ENCODE measurements at regions not wholly inside any gene's neighbourhood (a gene's known extent, or its start where the extent isn't known, plus 50 kb on each side); places are given as distances from the start of the nearest gene placed in this dataset.
A peak's percentile ranks its signal among the peaks of the same experiment; 100 is the strongest.

DNA sequence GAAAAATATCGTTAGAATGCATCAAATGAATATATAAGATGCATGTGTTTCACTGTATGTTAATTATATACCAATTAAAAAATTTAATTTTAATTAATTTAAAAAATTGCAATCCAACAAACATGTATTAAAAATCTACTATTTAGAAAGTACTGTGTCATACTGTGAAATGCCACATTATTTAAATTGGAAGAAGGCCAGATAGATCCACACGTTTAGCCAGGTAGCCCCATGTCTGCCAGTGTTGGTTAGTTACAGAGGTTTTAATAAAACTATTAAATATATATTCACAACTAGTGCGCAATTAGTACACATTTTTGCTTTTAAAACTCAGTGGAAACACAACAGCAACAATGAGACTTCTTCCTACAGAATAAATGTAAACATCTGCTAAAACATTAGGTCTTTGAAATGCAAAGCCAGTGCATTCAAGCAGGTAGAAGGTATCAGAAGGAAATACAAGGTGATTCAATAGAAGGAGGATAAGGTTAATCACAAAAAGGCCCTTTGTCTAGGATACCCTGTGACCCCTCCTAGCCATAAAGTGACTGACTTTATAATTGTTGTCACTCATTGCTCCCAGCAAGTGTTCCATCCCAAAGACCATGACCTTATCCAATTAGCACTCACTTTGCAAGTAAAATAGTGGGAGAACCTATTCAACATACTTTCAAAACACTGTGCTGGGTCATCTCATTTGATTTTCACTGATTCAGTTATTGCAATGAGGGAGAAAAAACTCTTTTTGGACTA is 211.5 kb downstream of the TTLL7 start:
- H3K9me3 Mint-ChIP-seq (ENCODE audit: low read depth) = no peaks in the 10 kb centered on the region
- no peaks in the 10 kb centered on the region for H3K4me1 Mint-ChIP-seq (ENCODE audit: low read depth)
- no peaks in the 10 kb centered on the region for H3K27me3 Mint-ChIP-seq
- H3K36me3 Mint-ChIP-seq = peaks cover 10% of the 10 kb centered on the region
- H3K27ac Mint-ChIP-seq = no peak overlapping the region
- no peak overlapping the region for H3K4me3 Mint-ChIP-seq

DNA sequence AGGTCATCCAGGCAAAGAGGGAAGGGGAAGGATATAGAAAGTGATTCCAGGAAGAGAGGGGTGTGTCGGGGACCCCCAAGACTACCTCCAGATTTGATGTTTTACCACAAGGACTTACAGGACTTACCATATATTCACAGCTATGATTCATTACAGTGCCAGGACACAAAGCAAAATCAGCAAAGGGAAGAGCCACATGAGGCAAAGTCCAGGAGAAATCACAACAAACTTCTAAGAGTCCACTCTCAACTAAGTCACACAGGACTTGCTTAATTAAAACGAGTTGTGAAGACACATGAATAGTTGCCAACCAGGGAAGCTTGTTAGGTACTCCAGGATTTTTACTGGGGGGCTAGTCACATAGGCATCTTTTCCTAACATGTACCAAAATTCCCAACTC is 217.3 kb downstream of the TTLL7 start:
- H3K27me3 Mint-ChIP-seq = no peaks in the 10 kb centered on the region
- H3K4me3 Mint-ChIP-seq = no peak overlapping the region
- H3K4me1 Mint-ChIP-seq (ENCODE audit: low read depth) = no peaks in the 10 kb centered on the region
- peaks cover 12% of the 10 kb centered on the region for H3K36me3 Mint-ChIP-seq
- H3K27ac Mint-ChIP-seq = no peak overlapping the region
- H3K9me3 Mint-ChIP-seq (ENCODE audit: low read depth) = no peaks in the 10 kb centered on the region

DNA sequence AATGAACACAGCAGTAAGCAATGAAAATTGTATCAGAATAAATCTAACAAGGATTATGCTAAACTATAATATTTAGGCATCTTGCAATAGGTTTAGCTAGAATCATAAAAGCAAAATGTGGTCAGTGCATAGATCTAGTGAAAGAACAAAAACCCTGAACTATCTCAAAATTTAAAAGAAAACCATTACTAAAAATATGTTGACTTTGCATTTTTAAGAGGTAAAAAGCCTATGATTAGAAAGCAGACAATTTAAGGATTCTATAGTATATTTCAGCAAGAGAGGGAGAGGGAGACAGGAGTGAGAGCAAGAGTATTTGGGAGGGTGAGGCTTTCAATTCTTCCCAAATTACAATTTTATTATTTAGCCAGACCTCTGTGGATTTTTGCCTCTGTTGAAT is 219.4 kb downstream of the TTLL7 start:
- Mint-ChIP-seq H3K4me3 (no peak overlapping the region), H3K27ac (no peak overlapping the region), H3K9me3 (ENCODE audit: low read depth) (no peaks in the 10 kb centered on the region), H3K4me1 (ENCODE audit: low read depth) (no peaks in the 10 kb centered on the region), H3K36me3 (peaks cover 7% of the 10 kb centered on the region), H3K27me3 (no peaks in the 10 kb centered on the region)

DNA sequence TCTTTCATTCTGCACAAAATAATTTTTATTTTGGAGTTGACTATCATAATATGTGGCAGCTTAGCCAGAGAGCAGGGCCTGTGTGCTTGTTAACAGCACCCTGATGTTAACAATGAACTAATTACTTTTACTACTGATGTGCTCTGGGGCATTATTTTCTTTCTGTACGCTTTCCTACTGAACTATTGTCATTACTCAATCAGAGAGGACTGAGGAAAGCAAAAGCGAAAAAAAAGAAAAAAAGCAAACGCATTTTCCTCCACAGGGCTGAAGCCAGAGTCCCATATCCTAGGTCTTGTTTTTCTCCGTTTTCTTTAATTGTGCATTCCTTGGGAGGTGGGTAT is 221.2 kb downstream of the TTLL7 start:
- peaks cover 2% of the 10 kb centered on the region for H3K36me3 Mint-ChIP-seq

DNA sequence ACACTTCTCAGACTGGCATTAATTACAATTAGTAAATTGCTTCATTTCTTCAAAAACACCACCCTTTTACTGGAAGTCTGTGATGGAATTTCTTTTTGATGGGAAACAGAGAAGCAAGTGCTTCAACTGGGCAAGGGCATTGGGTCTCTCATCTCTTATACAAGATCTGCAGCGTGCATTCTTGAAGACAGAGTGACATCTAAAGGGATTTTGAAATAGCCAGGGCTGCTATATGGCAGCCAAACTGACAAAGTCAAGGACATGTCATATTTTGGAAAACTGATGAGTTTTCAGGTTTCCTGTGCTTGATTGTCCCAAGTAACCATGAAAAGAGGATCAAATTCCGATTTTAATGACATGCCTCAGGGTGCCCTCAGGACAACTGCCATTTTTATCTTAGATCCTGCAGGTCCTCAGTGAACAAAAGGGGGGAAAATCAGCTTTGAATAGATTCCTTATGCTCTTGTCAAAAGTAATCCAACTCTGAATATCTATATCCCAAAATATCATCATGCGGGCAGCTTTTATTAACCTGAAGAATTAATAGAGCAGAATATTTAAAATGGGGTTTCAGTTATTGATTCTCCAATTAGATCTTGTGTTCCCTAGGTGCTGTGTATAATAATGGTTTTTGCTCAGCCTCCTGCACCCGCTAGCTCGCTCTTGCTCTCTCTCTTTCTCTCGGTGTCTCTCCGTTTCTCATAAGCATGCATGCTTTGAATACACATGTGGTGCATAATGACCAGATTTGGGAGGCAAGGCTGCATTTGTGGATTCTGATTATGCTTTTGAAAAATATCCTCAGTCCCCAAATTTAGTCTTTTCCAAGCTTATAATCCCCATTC is 221.8 kb downstream of the TTLL7 start:
- Mint-ChIP-seq H3K27ac (no peak overlapping the region), H3K27me3 (no peaks in the 10 kb centered on the region), H3K4me1 (ENCODE audit: low read depth) (no peaks in the 10 kb centered on the region), H3K4me3 (no peak overlapping the region), H3K9me3 (ENCODE audit: low read depth) (no peaks in the 10 kb centered on the region), H3K36me3 (peaks cover 2% of the 10 kb centered on the region)

More for the DNA sequence above, 221.2 kb downstream of the TTLL7 start:
- Mint-ChIP-seq H3K9me3 (ENCODE audit: low read depth) (no peaks in the 10 kb centered on the region), H3K4me3 (no peak overlapping the region), H3K27me3 (no peaks in the 10 kb centered on the region), H3K27ac (no peak overlapping the region), H3K4me1 (ENCODE audit: low read depth) (no peaks in the 10 kb centered on the region)

DNA sequence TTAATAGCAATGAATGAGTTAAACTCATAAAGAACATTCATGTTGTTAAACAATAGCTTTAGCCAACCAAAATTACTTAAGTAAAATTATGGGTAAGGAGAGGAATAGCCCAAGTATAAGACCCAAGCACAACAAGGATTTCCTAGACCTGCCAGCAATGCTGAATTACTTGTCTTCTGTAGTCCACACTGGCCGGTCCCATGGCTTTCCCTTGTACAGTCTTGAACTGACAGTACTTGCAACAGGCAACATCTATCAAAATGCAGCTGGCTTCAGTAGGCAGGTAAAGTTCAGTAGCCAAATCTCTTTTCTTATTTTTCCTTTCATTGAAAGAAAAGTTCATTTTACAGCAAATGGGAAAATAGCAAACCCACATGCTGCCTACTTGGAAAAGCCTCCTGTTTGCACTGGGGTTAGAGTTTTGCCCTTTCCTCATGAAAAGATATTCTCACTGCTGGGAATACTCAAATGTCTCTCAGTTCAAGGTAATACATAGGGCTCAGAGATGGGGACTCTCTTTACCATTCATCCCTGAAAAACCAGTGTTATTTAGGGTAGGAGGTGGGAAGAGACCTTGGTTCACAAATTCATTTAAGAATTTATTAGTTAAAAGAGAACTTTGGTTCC is 222.8 kb downstream of the TTLL7 start:
- Mint-ChIP-seq H3K9me3 (ENCODE audit: low read depth) (no peaks in the 10 kb centered on the region), H3K27me3 (no peaks in the 10 kb centered on the region), H3K36me3 (no peaks in the 10 kb centered on the region), H3K27ac (no peak overlapping the region), H3K4me1 (ENCODE audit: low read depth) (no peaks in the 10 kb centered on the region), H3K4me3 (no peak overlapping the region)

DNA sequence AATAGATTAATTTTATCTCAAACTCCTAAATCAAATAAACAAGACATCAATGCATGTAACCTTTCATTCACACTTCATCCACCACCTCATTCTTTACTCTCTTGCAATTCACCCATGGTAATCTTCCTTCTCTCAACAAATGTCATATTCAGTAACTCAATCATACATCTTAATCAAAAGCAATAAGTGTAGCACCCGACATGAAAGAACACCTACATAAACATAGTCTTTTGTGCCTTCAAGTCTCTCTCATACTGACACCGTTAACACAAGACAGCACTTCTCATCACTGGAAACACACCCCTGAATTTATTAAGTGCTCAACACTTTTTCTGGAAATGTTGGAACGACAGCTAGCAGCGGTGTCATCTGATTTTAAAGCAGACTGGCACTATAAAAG is 225.9 kb downstream of the TTLL7 start:
- peaks cover 12% of the 10 kb centered on the region for H3K4me1 Mint-ChIP-seq (ENCODE audit: low read depth)
- no peak overlapping the region for H3K27ac Mint-ChIP-seq
- H3K27me3 Mint-ChIP-seq = no peaks in the 10 kb centered on the region
- no peak overlapping the region for H3K4me3 Mint-ChIP-seq
- H3K36me3 Mint-ChIP-seq = no peaks in the 10 kb centered on the region
- H3K9me3 Mint-ChIP-seq (ENCODE audit: low read depth) = no peaks in the 10 kb centered on the region

DNA sequence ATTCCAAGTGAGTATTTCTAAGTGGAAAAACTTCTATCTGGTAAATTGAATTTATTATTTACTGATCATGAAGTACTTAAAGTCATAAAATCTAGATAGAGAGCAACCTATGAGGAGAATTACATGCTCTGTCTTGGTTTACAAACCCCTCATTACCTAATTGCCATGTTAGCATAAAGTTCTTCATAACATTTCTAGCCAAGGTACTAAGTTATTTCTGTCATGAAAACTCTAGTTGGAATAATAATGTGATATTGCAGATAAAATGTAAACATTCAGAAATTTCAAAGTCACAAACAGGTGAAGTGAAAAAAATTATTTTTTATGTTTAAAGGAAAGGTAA is 228.6 kb downstream of the TTLL7 start:
- Mint-ChIP-seq H3K9me3 (ENCODE audit: low read depth) (no peaks in the 10 kb centered on the region), H3K4me3 (no peak overlapping the region), H3K4me1 (ENCODE audit: low read depth) (peaks cover 12% of the 10 kb centered on the region)

DNA sequence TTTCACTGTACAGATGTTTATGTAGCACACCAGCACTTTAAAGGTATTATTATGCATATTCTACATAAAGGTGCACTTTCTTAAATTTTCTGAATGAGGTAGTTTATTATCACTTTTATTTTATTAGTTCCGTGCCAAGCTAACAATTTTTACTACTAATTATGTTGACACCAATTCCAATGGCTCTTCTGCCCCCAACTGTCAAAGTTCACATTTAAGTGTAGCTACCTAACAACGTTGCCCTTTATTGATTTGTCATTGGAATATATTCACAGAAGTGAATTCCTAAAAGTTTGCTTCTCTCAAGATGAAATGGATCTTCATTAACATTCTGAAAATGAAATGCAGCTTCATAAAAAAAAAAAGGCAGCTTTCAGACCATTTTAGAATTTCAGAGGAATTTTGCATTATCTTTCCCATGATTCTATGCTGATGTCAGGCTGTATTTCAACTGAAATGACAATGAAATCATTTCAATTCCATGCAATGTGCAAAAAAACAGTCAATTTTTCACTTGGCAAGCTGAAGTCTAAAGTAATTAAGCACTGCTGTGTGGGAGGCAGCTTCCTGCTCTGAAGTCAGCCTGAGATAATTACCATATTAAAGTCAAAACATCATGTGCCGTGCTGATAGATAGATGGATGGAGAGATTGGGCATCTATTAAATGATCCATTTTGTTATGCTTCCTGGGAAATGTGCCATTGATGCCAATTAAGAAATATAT is 229.2 kb downstream of the TTLL7 start:
- H3K27ac Mint-ChIP-seq = no peak overlapping the region

More for the DNA sequence above, 228.6 kb downstream of the TTLL7 start:
- no peaks in the 10 kb centered on the region for H3K27me3 Mint-ChIP-seq
- H3K27ac Mint-ChIP-seq = no peak overlapping the region
- no peaks in the 10 kb centered on the region for H3K36me3 Mint-ChIP-seq

DNA sequence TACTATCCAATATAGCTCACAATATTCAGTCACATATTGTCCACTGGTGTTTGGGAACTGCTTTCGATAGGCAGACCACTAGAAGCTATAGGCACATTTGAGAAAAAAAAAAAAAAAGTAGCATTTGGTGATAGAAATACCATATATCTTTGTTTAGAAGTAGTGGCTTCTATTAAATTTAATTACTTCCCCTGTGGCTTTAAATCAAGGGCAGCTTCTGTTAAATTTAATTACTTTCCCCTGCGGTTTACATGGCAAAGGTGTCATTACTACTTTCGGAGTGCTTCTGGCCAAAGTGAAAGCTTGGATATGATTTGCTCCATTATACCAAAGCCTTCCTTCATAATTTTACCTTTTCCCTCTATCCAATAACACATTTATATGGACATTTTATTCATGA is 229.9 kb downstream of the TTLL7 start:
- Mint-ChIP-seq H3K4me3 (peak overlapping the region; percentile 10), H3K27me3 (no peaks in the 10 kb centered on the region), H3K27ac (no peak overlapping the region)

More for the DNA sequence above, 229.2 kb downstream of the TTLL7 start:
- Mint-ChIP-seq H3K4me3 (peak overlapping the region; percentile 10), H3K36me3 (no peaks in the 10 kb centered on the region), H3K4me1 (ENCODE audit: low read depth) (peaks cover 12% of the 10 kb centered on the region), H3K9me3 (ENCODE audit: low read depth) (no peaks in the 10 kb centered on the region), H3K27me3 (no peaks in the 10 kb centered on the region)

DNA sequence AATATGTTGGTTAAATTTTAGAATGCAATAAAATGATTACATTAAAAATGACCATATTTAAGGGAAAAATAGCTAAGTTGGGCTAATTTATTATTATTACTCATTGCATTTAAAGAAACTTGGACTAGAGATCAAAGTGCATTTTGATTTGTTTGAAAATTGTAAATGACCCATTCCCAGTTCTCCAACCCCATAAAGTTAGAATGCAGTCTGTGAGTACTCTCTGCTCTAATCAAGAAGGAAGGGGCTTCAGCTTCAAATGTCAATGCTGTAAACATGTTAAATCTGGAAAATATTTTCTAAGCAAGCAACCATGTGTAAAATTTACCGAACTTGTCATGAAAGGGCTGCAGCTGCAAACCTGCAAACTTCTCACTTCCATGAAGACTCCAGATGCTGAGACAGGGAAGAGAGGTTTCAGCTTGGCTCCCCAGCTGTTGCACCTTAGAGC is 232.7 kb downstream of the TTLL7 start:
- peaks cover 2% of the 10 kb centered on the region for H3K27me3 Mint-ChIP-seq
- peaks cover 12% of the 10 kb centered on the region for H3K4me1 Mint-ChIP-seq (ENCODE audit: low read depth)
- no peak overlapping the region for H3K27ac Mint-ChIP-seq
- no peaks in the 10 kb centered on the region for H3K9me3 Mint-ChIP-seq (ENCODE audit: low read depth)
- H3K4me3 Mint-ChIP-seq = no peak overlapping the region
- H3K36me3 Mint-ChIP-seq = no peaks in the 10 kb centered on the region

More for the DNA sequence above, 229.9 kb downstream of the TTLL7 start:
- Mint-ChIP-seq H3K9me3 (ENCODE audit: low read depth) (no peaks in the 10 kb centered on the region), H3K36me3 (no peaks in the 10 kb centered on the region), H3K4me1 (ENCODE audit: low read depth) (peaks cover 12% of the 10 kb centered on the region)

DNA sequence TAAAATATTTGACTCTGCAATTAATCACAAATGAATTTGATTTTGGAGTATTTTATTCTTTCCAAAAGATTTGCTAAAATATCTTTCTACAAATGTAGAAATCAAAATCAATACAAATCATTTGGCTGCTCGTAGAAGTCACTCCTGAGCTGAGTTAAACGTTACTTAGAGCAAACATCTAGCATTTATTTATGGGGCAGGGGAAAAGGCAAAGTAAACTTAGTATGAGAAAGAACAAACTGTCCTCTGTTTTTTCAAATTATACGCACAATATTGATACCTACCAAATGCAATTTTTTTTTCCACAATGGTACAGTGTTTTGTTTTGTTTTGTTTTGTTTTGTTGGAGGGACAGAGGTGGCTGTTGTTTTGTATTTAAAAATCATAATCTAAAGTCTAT is 233.8 kb downstream of the TTLL7 start:
- no peaks in the 10 kb centered on the region for H3K36me3 Mint-ChIP-seq
- H3K9me3 Mint-ChIP-seq (ENCODE audit: low read depth) = no peaks in the 10 kb centered on the region
- H3K4me3 Mint-ChIP-seq = no peak overlapping the region
- H3K27ac Mint-ChIP-seq = no peak overlapping the region
- peaks cover 2% of the 10 kb centered on the region for H3K27me3 Mint-ChIP-seq
- H3K4me1 Mint-ChIP-seq (ENCODE audit: low read depth) = peaks cover 14% of the 10 kb centered on the region

DNA sequence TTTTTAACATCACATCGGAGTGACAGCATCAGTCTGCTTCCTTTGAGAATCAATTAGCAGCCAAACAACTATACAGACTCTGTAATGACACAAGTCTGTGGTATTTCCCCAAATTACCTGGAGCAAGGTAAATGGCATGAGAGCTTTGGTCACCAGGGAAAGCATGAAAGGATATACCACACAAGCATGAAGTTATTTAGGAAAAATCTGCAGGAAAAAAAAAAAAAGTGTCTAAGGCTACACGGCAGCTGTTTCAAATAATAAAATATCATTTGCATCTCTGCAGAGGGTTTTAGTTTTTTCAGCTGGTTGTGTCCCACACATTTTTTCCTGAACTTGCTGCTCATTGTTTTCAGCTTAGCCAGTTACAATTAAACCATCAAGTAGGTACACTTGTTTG is 234.7 kb downstream of the TTLL7 start:
- Mint-ChIP-seq H3K27me3 (peaks cover 4% of the 10 kb centered on the region), H3K4me1 (ENCODE audit: low read depth) (peaks cover 5% of the 10 kb centered on the region), H3K27ac (no peak overlapping the region), H3K4me3 (no peak overlapping the region), H3K9me3 (ENCODE audit: low read depth) (no peaks in the 10 kb centered on the region), H3K36me3 (no peaks in the 10 kb centered on the region)

DNA sequence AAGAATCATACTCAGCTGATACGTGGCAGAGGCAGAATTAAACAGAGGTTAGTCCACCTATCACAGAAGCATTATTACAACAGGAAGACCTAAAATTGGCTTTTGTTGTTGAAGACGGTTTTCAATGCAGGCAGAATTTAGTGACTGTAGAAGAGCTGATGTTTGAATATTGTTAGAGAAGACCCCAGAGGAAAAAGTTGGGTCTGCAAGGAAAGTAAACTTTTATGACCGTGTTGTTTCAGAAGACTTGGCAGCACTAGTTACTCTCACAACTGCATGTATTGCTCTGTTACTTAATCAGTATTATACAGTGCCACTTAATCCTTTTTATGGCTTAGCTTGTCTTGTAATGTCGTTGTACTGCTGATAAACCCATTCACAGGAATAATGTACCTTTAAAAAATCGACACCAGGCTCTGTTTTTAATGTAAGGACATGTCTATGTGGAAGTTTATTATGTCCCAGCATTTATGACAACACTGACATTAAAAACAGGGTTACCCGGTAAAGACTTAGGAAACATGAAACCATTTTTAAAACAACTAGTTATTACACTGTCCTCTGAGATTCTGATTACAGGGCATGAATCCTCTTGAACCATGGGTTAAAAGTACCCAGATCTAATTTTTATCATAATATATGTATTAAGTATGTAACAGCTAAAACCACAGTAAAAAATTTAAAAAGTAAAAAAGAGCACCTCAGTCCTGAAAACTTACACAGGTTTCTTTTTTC is 235.4 kb downstream of the TTLL7 start:
- no peak overlapping the region for H3K4me3 Mint-ChIP-seq
- peaks cover 2% of the 10 kb centered on the region for H3K4me1 Mint-ChIP-seq (ENCODE audit: low read depth)
- H3K27ac Mint-ChIP-seq = no peak overlapping the region
- H3K36me3 Mint-ChIP-seq = no peaks in the 10 kb centered on the region
- H3K9me3 Mint-ChIP-seq (ENCODE audit: low read depth) = no peaks in the 10 kb centered on the region
- H3K27me3 Mint-ChIP-seq = peaks cover 4% of the 10 kb centered on the region
